ENCODE measurements at regions not wholly inside any gene's neighbourhood (a gene's known extent, or its start where the extent isn't known, plus 50 kb on each side); places are given as distances from the start of the nearest gene placed in this dataset.
A peak's percentile ranks its signal among the peaks of the same experiment; 100 is the strongest.
"Not testable (repeated sequence)": the region's sequence is repeated elsewhere in the genome, so short reads cannot be mapped to it uniquely, and the experiment has no call there.

DNA sequence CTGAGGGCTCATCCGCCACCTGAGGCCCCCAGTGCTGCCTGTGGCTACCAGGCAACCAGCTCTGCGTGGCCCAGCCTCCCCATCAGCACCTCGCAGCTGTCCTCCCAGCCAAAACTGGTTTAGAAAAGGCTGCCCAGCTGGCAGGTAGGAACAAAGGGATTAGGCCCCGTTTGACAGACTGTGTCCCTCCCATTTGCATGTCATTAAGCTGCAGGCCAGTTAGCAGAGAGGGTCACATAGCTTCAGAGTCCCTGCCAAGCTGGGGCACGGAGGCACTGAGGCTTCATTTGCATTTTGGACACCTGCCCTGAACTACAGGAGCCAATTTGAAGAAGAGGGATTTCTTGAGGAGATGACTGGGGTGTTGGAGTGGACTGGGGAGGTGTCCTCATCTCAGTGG, 177.9 kb downstream of the TLE3 start:
- Histone ChIP-seq H3K9me3 (ENCODE audit: control insufficient read depth in 5 of 5, low read length in 5 of 5) (peaks cover 10 to 17% (median 13%) of the 10 kb centered on the region in 5 donors), H3K27ac (ENCODE audit: low read depth, low read length) (no peak overlapping the region), H3K4me1 (ENCODE audit: control insufficient read depth in 5 of 5, insufficient read depth in 5 of 5, low read length in 5 of 5) (no peaks in the 10 kb centered on the region), H3K36me3 (ENCODE audit: control insufficient read depth in 5 of 5, insufficient read depth in 5 of 5, low read length in 5 of 5) (no peaks in the 10 kb centered on the region), H3K27me3 (ENCODE audit: control insufficient read depth in 5 of 5, insufficient read depth in 4 of 5, low read length in 5 of 5) (no peaks in the 10 kb centered on the region), H3K9ac (ENCODE audit: low read length in 5 of 5) (no peak overlapping the region), H3K4me3 (ENCODE audit: low read depth in 1 of 5, low read length in 5 of 5) (no peak overlapping the region)

DNA sequence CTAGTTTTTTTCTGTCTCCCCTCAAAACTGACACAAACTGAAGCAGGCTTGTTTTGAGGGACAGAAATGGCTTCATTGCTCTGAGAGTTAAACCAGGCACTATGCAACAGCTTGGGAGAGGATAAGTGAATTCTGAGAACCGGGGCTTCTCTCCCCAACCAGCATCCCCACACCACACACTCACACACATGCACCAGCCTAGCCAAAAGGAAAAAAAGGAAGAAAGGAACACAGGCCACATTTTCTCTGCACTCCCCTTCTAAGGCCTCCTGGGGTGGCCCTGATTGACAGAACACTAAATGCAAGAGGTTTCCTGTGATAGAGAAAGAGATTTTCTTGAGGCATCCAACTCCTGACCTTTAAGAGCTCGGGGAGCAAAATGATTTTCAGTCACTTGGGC, 177.5 kb downstream of the TLE3 start:
- Histone ChIP-seq H3K9ac (ENCODE audit: low read length in 5 of 5) (no peak overlapping the region), H3K9me3 (ENCODE audit: control insufficient read depth in 5 of 5, low read length in 5 of 5) (peaks cover 14 to 21% (median 17%) of the 10 kb centered on the region in 5 donors), H3K27me3 (ENCODE audit: control insufficient read depth in 5 of 5, insufficient read depth in 4 of 5, low read length in 5 of 5) (no peaks in the 10 kb centered on the region), H3K4me3 (ENCODE audit: low read depth in 1 of 5, low read length in 5 of 5) (no peak overlapping the region), H3K4me1 (ENCODE audit: control insufficient read depth in 5 of 5, insufficient read depth in 5 of 5, low read length in 5 of 5) (no peaks in the 10 kb centered on the region), H3K36me3 (ENCODE audit: control insufficient read depth in 5 of 5, insufficient read depth in 5 of 5, low read length in 5 of 5) (no peaks in the 10 kb centered on the region), H3K27ac (ENCODE audit: low read depth, low read length) (no peak overlapping the region)

- no peak overlapping the region for H3K9ac ChIP-seq (ENCODE audit: low read length in 5 of 5)
- peaks cover 15 to 28% (median 20%) of the 10 kb centered on the region in 5 donors for H3K9me3 ChIP-seq (ENCODE audit: control insufficient read depth in 5 of 5, low read length in 5 of 5)
- H3K36me3 ChIP-seq (ENCODE audit: control insufficient read depth in 5 of 5, insufficient read depth in 5 of 5, low read length in 5 of 5) = no peaks in the 10 kb centered on the region
- no peaks in the 10 kb centered on the region for H3K27me3 ChIP-seq (ENCODE audit: control insufficient read depth in 5 of 5, insufficient read depth in 4 of 5, low read length in 5 of 5)
- no peaks in the 10 kb centered on the region for H3K4me1 ChIP-seq (ENCODE audit: control insufficient read depth in 5 of 5, insufficient read depth in 5 of 5, low read length in 5 of 5)
- H3K4me3 ChIP-seq (ENCODE audit: low read depth in 1 of 5, low read length in 5 of 5) = no peak overlapping the region
- no peak overlapping the region for H3K27ac ChIP-seq (ENCODE audit: low read depth, low read length)
Measured at GRCh38 chr15:69921626-69922619, 175.8 kb downstream of the TLE3 start.

GRCh38 chr15:69924531-69924930, 173.2 kb downstream of the TLE3 start:
- Histone ChIP-seq H3K4me3 (ENCODE audit: low read depth in 1 of 5, low read length in 5 of 5) (peak overlapping the region in 1 of 5 donors; percentile 22), H3K27ac (ENCODE audit: low read depth, low read length) (no peak overlapping the region), H3K9me3 (ENCODE audit: control insufficient read depth in 5 of 5, low read length in 5 of 5) (peaks cover 15 to 28% (median 20%) of the 10 kb centered on the region in 5 donors), H3K27me3 (ENCODE audit: control insufficient read depth in 5 of 5, insufficient read depth in 4 of 5, low read length in 5 of 5) (peaks cover 0 to 2% (median 0%) of the 10 kb centered on the region in 5 donors), H3K36me3 (ENCODE audit: control insufficient read depth in 5 of 5, insufficient read depth in 5 of 5, low read length in 5 of 5) (no peaks in the 10 kb centered on the region), H3K4me1 (ENCODE audit: control insufficient read depth in 5 of 5, insufficient read depth in 5 of 5, low read length in 5 of 5) (no peaks in the 10 kb centered on the region), H3K9ac (ENCODE audit: low read length in 5 of 5) (no peak overlapping the region)

DNA sequence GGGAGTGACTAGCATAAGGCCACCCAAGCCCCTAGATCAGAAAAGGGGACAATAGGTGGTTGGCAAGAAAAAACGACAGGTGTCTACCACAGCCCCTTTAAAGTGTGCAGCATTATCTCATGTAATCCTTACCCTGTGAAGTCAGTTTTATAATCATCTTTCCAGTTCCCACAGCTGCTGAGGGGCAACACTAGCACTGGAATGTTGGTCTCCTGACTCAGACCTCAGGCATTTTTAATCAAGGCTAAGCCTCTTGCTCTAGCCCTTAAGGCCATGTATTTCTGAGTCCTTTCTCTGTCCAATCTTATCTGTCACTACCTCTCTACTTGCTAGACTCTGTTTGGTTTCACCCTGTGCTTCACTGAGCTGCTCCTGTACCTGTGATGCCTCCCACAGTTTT, 171.7 kb downstream of the TLE3 start:
- Histone ChIP-seq H3K27me3 (ENCODE audit: control insufficient read depth in 5 of 5, insufficient read depth in 4 of 5, low read length in 5 of 5) (peaks cover 0 to 2% (median 0%) of the 10 kb centered on the region in 5 donors), H3K27ac (ENCODE audit: low read depth, low read length) (no peak overlapping the region), H3K36me3 (ENCODE audit: control insufficient read depth in 5 of 5, insufficient read depth in 5 of 5, low read length in 5 of 5) (no peaks in the 10 kb centered on the region), H3K4me1 (ENCODE audit: control insufficient read depth in 5 of 5, insufficient read depth in 5 of 5, low read length in 5 of 5) (no peaks in the 10 kb centered on the region), H3K9me3 (ENCODE audit: control insufficient read depth in 5 of 5, low read length in 5 of 5) (peaks cover 15 to 28% (median 20%) of the 10 kb centered on the region in 5 donors), H3K9ac (ENCODE audit: low read length in 5 of 5) (no peak overlapping the region), H3K4me3 (ENCODE audit: low read depth in 1 of 5, low read length in 5 of 5) (no peak overlapping the region)

DNA sequence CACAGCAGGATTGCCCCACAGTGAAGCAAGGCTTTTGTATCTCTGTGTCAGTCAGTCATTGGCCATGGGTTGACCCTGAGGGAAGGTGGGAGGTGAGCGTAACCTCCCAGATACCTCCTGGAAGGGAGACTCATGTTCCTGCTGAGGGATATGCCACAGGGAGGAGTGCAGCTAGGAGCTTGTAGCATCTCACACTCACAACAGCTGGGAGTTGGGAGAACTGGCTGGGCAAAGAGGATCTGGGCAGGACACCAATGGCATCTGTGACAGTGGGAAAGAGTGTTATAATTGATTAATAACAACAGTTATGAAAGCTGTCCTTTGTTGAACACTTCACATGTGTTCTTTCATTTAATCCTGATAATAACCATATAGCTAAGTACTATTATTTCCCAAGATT, 171.0 kb downstream of the TLE3 start:
- Histone ChIP-seq H3K9ac (ENCODE audit: low read length in 5 of 5) (no peak overlapping the region), H3K4me3 (ENCODE audit: low read depth in 1 of 5, low read length in 5 of 5) (no peak overlapping the region), H3K27me3 (ENCODE audit: control insufficient read depth in 5 of 5, insufficient read depth in 4 of 5, low read length in 5 of 5) (peaks cover 0 to 2% (median 0%) of the 10 kb centered on the region in 5 donors), H3K27ac (ENCODE audit: low read depth, low read length) (no peak overlapping the region), H3K4me1 (ENCODE audit: control insufficient read depth in 5 of 5, insufficient read depth in 5 of 5, low read length in 5 of 5) (no peaks in the 10 kb centered on the region), H3K36me3 (ENCODE audit: control insufficient read depth in 5 of 5, insufficient read depth in 5 of 5, low read length in 5 of 5) (no peaks in the 10 kb centered on the region), H3K9me3 (ENCODE audit: control insufficient read depth in 5 of 5, low read length in 5 of 5) (peaks cover 15 to 28% (median 20%) of the 10 kb centered on the region in 5 donors)

DNA sequence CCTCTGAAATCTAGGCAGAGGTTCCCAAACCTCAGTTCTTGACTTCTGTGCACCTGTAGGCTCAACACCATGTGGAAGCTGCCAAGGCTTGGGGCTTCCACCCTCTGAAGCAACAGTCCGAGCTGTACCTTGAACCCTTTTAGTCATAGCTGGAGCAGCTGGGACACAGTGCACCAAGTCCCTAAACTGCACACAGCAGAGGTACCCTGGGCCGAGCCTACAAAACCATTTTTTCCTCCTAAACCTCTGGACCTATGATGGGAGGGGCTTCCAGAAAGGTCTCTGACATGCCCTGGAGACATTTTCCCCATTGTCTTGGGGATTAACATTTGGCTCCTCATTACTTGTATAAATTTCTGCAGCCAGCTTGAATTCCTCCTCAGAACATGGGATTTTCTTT, 168.8 kb downstream of the TLE3 start:
- H3K4me3 ChIP-seq (ENCODE audit: low read depth in 1 of 5, low read length in 5 of 5); H3K4me1 ChIP-seq (ENCODE audit: control insufficient read depth in 5 of 5, insufficient read depth in 5 of 5, low read length in 5 of 5); H3K27me3 ChIP-seq (ENCODE audit: control insufficient read depth in 5 of 5, insufficient read depth in 4 of 5, low read length in 5 of 5); H3K27ac ChIP-seq (ENCODE audit: low read depth, low read length); H3K36me3 ChIP-seq (ENCODE audit: control insufficient read depth in 5 of 5, insufficient read depth in 5 of 5, low read length in 5 of 5); H3K9ac ChIP-seq (ENCODE audit: low read length in 5 of 5): not testable (repeated sequence)
- H3K9me3 ChIP-seq (ENCODE audit: control insufficient read depth in 5 of 5, low read length in 5 of 5) = peaks cover 10 to 21% (median 14%) of the 10 kb centered on the region in 5 donors

- Histone ChIP-seq H3K36me3 (ENCODE audit: control insufficient read depth in 5 of 5, insufficient read depth in 5 of 5, low read length in 5 of 5) (no peaks in the 10 kb centered on the region), H3K27ac (ENCODE audit: low read depth, low read length) (no peak overlapping the region), H3K27me3 (ENCODE audit: control insufficient read depth in 5 of 5, insufficient read depth in 4 of 5, low read length in 5 of 5) (peaks cover 0 to 4% (median 2%) of the 10 kb centered on the region in 5 donors), H3K4me1 (ENCODE audit: control insufficient read depth in 5 of 5, insufficient read depth in 5 of 5, low read length in 5 of 5) (no peaks in the 10 kb centered on the region), H3K4me3 (ENCODE audit: low read depth in 1 of 5, low read length in 5 of 5) (no peak overlapping the region), H3K9me3 (ENCODE audit: control insufficient read depth in 5 of 5, low read length in 5 of 5) (peaks cover 9 to 18% (median 10%) of the 10 kb centered on the region in 5 donors), H3K9ac (ENCODE audit: low read length in 5 of 5) (no peak overlapping the region)
Measured at GRCh38 chr15:69929905-69930630, 167.6 kb downstream of the TLE3 start.

- no peaks in the 10 kb centered on the region for H3K4me1 ChIP-seq (ENCODE audit: control insufficient read depth in 5 of 5, insufficient read depth in 5 of 5, low read length in 5 of 5)
- no peak overlapping the region for H3K27ac ChIP-seq (ENCODE audit: low read depth, low read length)
- H3K36me3 ChIP-seq (ENCODE audit: control insufficient read depth in 5 of 5, insufficient read depth in 5 of 5, low read length in 5 of 5) = no peaks in the 10 kb centered on the region
- H3K27me3 ChIP-seq (ENCODE audit: control insufficient read depth in 5 of 5, insufficient read depth in 4 of 5, low read length in 5 of 5) = peaks cover 0 to 4% (median 2%) of the 10 kb centered on the region in 5 donors
- no peak overlapping the region for H3K4me3 ChIP-seq (ENCODE audit: low read depth in 1 of 5, low read length in 5 of 5)
- no peak overlapping the region for H3K9ac ChIP-seq (ENCODE audit: low read length in 5 of 5)
- H3K9me3 ChIP-seq (ENCODE audit: control insufficient read depth in 5 of 5, low read length in 5 of 5) = peaks cover 6 to 16% (median 10%) of the 10 kb centered on the region in 5 donors
Measured at GRCh38 chr15:69930754-69931153, 167.0 kb downstream of the TLE3 start.

GRCh38 chr15:69931156-69931555, 166.6 kb downstream of the TLE3 start:
- Histone ChIP-seq H3K9me3 (ENCODE audit: control insufficient read depth in 5 of 5, low read length in 5 of 5) (peaks cover 6 to 14% (median 8%) of the 10 kb centered on the region in 5 donors), H3K36me3 (ENCODE audit: control insufficient read depth in 5 of 5, insufficient read depth in 5 of 5, low read length in 5 of 5) (no peaks in the 10 kb centered on the region), H3K27ac (ENCODE audit: low read depth, low read length) (no peak overlapping the region), H3K27me3 (ENCODE audit: control insufficient read depth in 5 of 5, insufficient read depth in 4 of 5, low read length in 5 of 5) (peaks cover 0 to 4% (median 2%) of the 10 kb centered on the region in 5 donors), H3K4me1 (ENCODE audit: control insufficient read depth in 5 of 5, insufficient read depth in 5 of 5, low read length in 5 of 5) (no peaks in the 10 kb centered on the region), H3K4me3 (ENCODE audit: low read depth in 1 of 5, low read length in 5 of 5) (no peak overlapping the region), H3K9ac (ENCODE audit: low read length in 5 of 5) (no peak overlapping the region)
